ENCODE measurements at regions not wholly inside any gene's neighbourhood (a gene's known extent, or its start where the extent isn't known, plus 50 kb on each side); places are given as distances from the start of the nearest gene placed in this dataset.

DNA sequence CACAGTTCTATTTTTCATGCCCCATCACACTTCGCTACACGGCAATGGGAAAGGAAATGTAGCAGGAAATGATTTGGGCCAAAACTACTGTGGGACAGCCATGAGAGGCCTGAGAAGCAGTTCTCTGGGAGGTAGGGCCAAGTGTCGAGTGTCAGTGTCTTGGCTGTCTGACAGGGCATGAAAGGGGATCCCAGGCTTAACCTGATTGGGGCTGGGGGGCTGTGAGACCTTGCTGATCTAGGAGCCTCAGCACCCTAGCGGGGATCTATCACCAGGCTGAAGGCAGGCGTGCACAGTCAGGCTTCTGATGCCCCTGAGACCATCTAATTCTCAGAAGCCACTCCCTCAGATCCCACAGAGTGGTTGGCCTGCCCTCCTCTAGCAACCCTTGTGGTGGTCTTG lies 58.2 kb upstream of the SLC25A13 start:
- no peak for ATAC-seq
- TF ChIP-seq ZNF8 (CRISPR knock-in tag; IDR thresholded peaks at IDR 0.05) (no peak), ZFP30 (CRISPR knock-in tag; IDR thresholded peaks at IDR 0.05) (no peak), GLIS3 (CRISPR knock-in tag; IDR thresholded peaks at IDR 0.05) (no peak), TOX (CRISPR knock-in tag; IDR thresholded peaks at IDR 0.05; ENCODE audit: borderline replicate concordance) (no peak), ZFP3 (CRISPR knock-in tag; IDR thresholded peaks at IDR 0.05) (no peak), ZNF565 (CRISPR knock-in tag; conservative IDR thresholded peaks at IDR 0.05; ENCODE audit: low read depth) (no peak), ESRRG (CRISPR knock-in tag; IDR thresholded peaks at IDR 0.05) (no peak), ARNTL (CRISPR knock-in tag; IDR thresholded peaks at IDR 0.05; ENCODE audit: borderline replicate concordance, low read depth) (no peak), BACH2 (CRISPR knock-in tag; IDR thresholded peaks at IDR 0.05; ENCODE audit: borderline replicate concordance) (no peak), CSDC2 (CRISPR knock-in tag; IDR thresholded peaks at IDR 0.05) (no peak)
- TF ChIP-seq, protein P1, sequence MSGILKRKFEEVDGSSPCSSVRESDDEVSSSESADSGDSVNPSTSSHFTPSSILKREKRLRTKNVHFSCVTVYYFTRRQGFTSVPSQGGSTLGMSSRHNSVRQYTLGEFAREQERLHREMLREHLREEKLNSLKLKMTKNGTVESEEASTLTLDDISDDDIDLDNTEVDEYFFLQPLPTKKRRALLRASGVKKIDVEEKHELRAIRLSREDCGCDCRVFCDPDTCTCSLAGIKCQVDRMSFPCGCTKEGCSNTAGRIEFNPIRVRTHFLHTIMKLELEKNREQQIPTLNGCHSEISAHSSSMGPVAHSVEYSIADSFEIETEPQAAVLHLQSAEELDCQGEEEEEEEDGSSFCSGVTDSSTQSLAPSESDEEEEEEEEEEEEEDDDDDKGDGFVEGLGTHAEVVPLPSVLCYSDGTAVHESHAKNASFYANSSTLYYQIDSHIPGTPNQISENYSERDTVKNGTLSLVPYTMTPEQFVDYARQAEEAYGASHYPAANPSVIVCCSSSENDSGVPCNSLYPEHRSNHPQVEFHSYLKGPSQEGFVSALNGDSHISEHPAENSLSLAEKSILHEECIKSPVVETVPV (CRISPR knock-in tag; IDR thresholded peaks at IDR 0.05): no peak
- TF ChIP-seq, protein P2, sequence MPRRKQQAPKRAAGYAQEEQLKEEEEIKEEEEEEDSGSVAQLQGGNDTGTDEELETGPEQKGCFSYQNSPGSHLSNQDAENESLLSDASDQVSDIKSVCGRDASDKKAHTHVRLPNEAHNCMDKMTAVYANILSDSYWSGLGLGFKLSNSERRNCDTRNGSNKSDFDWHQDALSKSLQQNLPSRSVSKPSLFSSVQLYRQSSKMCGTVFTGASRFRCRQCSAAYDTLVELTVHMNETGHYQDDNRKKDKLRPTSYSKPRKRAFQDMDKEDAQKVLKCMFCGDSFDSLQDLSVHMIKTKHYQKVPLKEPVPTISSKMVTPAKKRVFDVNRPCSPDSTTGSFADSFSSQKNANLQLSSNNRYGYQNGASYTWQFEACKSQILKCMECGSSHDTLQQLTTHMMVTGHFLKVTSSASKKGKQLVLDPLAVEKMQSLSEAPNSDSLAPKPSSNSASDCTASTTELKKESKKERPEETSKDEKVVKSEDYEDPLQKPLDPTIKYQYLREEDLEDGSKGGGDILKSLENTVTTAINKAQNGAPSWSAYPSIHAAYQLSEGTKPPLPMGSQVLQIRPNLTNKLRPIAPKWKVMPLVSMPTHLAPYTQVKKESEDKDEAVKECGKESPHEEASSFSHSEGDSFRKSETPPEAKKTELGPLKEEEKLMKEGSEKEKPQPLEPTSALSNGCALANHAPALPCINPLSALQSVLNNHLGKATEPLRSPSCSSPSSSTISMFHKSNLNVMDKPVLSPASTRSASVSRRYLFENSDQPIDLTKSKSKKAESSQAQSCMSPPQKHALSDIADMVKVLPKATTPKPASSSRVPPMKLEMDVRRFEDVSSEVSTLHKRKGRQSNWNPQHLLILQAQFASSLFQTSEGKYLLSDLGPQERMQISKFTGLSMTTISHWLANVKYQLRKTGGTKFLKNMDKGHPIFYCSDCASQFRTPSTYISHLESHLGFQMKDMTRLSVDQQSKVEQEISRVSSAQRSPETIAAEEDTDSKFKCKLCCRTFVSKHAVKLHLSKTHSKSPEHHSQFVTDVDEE (CRISPR knock-in tag; IDR thresholded peaks at IDR 0.05): no peak
- TF ChIP-seq, protein P3, sequence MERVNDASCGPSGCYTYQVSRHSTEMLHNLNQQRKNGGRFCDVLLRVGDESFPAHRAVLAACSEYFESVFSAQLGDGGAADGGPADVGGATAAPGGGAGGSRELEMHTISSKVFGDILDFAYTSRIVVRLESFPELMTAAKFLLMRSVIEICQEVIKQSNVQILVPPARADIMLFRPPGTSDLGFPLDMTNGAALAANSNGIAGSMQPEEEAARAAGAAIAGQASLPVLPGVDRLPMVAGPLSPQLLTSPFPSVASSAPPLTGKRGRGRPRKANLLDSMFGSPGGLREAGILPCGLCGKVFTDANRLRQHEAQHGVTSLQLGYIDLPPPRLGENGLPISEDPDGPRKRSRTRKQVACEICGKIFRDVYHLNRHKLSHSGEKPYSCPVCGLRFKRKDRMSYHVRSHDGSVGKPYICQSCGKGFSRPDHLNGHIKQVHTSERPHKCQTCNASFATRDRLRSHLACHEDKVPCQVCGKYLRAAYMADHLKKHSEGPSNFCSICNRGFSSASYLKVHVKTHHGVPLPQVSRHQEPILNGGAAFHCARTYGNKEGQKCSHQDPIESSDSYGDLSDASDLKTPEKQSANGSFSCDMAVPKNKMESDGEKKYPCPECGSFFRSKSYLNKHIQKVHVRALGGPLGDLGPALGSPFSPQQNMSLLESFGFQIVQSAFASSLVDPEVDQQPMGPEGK (CRISPR knock-in tag; IDR thresholded peaks at IDR 0.05; ENCODE audit: borderline replicate concordance): no peak
- TF ChIP-seq, protein P4, sequence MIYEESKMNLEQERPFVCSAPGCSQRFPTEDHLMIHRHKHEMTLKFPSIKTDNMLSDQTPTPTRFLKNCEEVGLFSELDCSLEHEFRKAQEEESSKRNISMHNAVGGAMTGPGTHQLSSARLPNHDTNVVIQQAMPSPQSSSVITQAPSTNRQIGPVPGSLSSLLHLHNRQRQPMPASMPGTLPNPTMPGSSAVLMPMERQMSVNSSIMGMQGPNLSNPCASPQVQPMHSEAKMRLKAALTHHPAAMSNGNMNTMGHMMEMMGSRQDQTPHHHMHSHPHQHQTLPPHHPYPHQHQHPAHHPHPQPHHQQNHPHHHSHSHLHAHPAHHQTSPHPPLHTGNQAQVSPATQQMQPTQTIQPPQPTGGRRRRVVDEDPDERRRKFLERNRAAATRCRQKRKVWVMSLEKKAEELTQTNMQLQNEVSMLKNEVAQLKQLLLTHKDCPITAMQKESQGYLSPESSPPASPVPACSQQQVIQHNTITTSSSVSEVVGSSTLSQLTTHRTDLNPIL (CRISPR knock-in tag; IDR thresholded peaks at IDR 0.05; ENCODE audit: low read depth): no peak

DNA sequence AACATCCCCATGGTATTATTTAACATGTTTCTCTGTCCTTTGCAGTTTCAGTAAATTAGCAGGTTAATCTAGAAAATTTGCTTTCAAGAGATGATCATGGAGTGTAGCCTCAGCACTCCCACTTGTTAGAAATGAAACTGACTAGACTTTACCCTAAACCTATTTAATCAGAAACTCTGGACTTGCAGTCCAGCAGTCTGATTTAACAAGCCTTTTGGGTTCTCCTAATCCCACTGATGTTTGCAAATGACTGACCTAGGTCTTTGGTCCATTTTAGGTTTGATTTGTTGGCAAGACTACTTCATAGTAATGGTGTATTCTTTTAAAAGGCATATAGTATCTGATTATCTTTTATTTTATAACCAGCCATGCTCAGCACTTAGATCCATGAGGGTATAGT lies 55.5 kb upstream of the SLC25A13 start:
- TF ChIP-seq PPARA (CRISPR knock-in tag; IDR thresholded peaks at IDR 0.05; ENCODE audit: borderline replicate concordance) (no peak), ARNTL (CRISPR knock-in tag; IDR thresholded peaks at IDR 0.05; ENCODE audit: borderline replicate concordance, low read depth) (no peak), ZFP30 (CRISPR knock-in tag; IDR thresholded peaks at IDR 0.05) (no peak), ESRRG (CRISPR knock-in tag; IDR thresholded peaks at IDR 0.05) (no peak), CSDC2 (CRISPR knock-in tag; IDR thresholded peaks at IDR 0.05) (no peak), ZFP3 (CRISPR knock-in tag; IDR thresholded peaks at IDR 0.05) (no peak), ZNF70 (CRISPR knock-in tag; IDR thresholded peaks at IDR 0.05) (no peak), OSR1 (CRISPR knock-in tag; IDR thresholded peaks at IDR 0.05) (no peak), ZNF565 (CRISPR knock-in tag; conservative IDR thresholded peaks at IDR 0.05; ENCODE audit: low read depth) (no peak), TOX (CRISPR knock-in tag; IDR thresholded peaks at IDR 0.05; ENCODE audit: borderline replicate concordance) (no peak), ZC3H10 (CRISPR knock-in tag; IDR thresholded peaks at IDR 0.05) (no peak), TCF4 (CRISPR knock-in tag; IDR thresholded peaks at IDR 0.05; ENCODE audit: borderline replicate concordance) (no peak)
- TF ChIP-seq, protein P4 (CRISPR knock-in tag; IDR thresholded peaks at IDR 0.05; ENCODE audit: low read depth): no peak
- TF ChIP-seq, protein P2 (CRISPR knock-in tag; IDR thresholded peaks at IDR 0.05): no peak
- TF ChIP-seq, protein P5, sequence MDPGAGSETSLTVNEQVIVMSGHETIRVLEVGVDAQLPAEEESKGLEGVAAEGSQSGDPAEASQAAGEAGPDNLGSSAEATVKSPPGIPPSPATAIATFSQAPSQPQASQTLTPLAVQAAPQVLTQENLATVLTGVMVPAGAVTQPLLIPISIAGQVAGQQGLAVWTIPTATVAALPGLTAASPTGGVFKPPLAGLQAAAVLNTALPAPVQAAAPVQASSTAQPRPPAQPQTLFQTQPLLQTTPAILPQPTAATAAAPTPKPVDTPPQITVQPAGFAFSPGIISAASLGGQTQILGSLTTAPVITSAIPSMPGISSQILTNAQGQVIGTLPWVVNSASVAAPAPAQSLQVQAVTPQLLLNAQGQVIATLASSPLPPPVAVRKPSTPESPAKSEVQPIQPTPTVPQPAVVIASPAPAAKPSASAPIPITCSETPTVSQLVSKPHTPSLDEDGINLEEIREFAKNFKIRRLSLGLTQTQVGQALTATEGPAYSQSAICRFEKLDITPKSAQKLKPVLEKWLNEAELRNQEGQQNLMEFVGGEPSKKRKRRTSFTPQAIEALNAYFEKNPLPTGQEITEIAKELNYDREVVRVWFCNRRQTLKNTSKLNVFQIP (CRISPR knock-in tag; IDR thresholded peaks at IDR 0.05; ENCODE audit: borderline replicate concordance, low read depth): no peak
- TF ChIP-seq, protein P3 (CRISPR knock-in tag; IDR thresholded peaks at IDR 0.05; ENCODE audit: borderline replicate concordance): no peak
- ATAC-seq: no peak
